OCI-LY3 (cell line): ENCODE measurements at regions not wholly inside any gene's neighbourhood (a gene's known extent, or its start where the extent isn't known, plus 50 kb on each side); places are given as distances from the start of the nearest gene placed in this dataset.

Source experiments
- H2AFZ ChIP-seq: fragments of 200-600, 300-600 bp; shearing (Covaris generic); 2 replicates; pipeline ENCODE4 v1.6.0; 2014; ENCODE audit warnings: antibody characterized with exemption, low read depth, low read length
- H3K27ac ChIP-seq: fragments of 200-600, 300-600 bp; sonication (generic); 2 replicates; pipeline ENCODE4 v1.5.1; 2014; ENCODE audit warnings: mild to moderate bottlenecking, low read length, moderate library complexity, mixed read lengths
- H3K27me3 ChIP-seq: fragments of 200-600, 300-600 bp; sonication (generic); 2 replicates; pipeline ENCODE4 v1.6.1; 2014; ENCODE audit warnings: low read depth, low read length, mixed read lengths
- H3K36me3 ChIP-seq: fragments of 200-600, 300-600 bp; sonication (generic); replicated peaks from 2 replicates; pipeline ENCODE3; 2014; ENCODE audit warnings: low read depth, low read length, mixed read lengths
- H3K4me1 ChIP-seq: fragments of 300-600, 200-600 bp; sonication (generic); 2 replicates; pipeline ENCODE4 v1.6.1; 2014; ENCODE audit warnings: low read length, mixed read lengths
- H3K4me2 ChIP-seq: fragments of 200-600, 300-600 bp; sonication (generic); 2 replicates; pipeline ENCODE4 v1.6.1; 2014; ENCODE audit warnings: low read length, mixed read lengths
- H3K4me3 ChIP-seq: fragments of 300-600, 200-600 bp; sonication (generic); 2 replicates; pipeline ENCODE4 v1.5.1; 2014; ENCODE audit warnings: antibody characterized with exemption, mild to moderate bottlenecking, low read length, moderate library complexity
- H3K79me2 ChIP-seq: fragments of 300-600, 200-600 bp; shearing (Covaris generic); 2 replicates; pipeline ENCODE4 v1.6.1; 2014; ENCODE audit warnings: mild to moderate bottlenecking, low read length, mixed read lengths
- H3K9ac ChIP-seq: fragments of 300-600, 200-600 bp; shearing (Covaris generic); 2 replicates; pipeline ENCODE4 v1.6.0; 2014; ENCODE audit warnings: mild to moderate bottlenecking, low read length, moderate library complexity
- H3K9me3 ChIP-seq: fragments of 200-600, 300-600 bp; shearing (Covaris generic); 2 replicates; pipeline ENCODE4 v1.6.1; 2014; ENCODE audit warnings: low read length, mixed read lengths; ENCODE audit not compliant: insufficient read depth
- H4K20me1 ChIP-seq: fragments of 200-600, 300-600 bp; sonication (generic); 2 replicates; pipeline ENCODE4 v1.6.1; 2016; ENCODE audit warnings: low read length, mixed read lengths; ENCODE audit not compliant: insufficient read depth
- EZH2phosphoT487 ChIP-seq: fragments of 200-600 bp; shearing (Covaris generic); IDR thresholded peaks from 2 replicates; pipeline ENCODE4 v1.6.1; 2018; ENCODE audit warnings: antibody characterized with exemption, mixed run types, low read depth
- TF ChIP-seq, protein P1 (sequence below): fragments of 200-600, 300-600 bp; sonication (generic); IDR thresholded peaks from 2 replicates; pipeline ENCODE4 v1.5.1; 2014; ENCODE audit warnings: antibody characterized with exemption, low read length, low read depth

DNA sequence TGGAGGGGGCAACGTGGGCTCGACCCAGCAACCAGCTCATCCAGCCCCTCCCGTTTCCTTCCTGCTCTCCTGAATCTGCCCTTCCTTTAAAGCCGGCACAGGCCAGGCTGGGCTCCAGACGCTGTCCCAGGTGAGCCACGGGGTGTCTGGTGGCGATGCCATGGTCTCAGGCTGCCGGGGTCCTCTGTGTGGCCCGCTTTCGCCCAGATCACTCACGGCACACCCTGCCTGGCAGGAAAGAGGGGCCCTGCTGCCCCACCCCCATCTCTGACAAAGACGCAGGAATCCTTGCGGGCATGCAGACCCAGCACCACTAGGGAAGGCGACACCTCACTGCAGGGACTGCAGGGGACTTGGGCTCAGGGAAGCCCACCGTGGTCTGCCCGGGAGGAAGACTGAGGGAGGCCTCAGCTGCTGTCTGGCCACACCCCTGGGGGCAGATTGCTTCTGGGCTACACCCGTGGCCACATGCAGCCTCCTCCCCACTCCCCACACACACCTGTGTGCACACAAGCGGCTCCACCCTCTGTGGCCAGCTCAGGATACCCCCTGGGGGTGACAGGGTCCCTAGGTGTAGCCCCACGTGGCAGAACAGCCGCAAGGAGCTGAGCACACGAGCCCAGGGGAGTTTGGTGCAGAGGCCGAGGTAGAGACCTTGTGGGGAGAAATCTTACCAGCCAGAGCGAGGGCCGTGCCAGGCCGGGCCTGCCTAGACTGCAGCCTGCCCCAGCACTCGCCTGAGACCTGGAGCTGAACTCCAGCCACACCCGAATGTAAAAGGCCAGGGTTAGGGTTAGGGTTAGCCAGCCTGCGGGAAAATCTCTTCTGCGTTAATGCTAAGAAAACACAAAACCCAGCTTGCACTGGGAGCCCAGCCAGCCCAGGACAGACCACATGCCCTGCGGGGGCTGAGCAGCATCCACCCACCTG is 104.6 kb downstream of the DLL1 start:
- TF ChIP-seq EZH2phosphoT487 = no peak
- TF ChIP-seq, protein P1, sequence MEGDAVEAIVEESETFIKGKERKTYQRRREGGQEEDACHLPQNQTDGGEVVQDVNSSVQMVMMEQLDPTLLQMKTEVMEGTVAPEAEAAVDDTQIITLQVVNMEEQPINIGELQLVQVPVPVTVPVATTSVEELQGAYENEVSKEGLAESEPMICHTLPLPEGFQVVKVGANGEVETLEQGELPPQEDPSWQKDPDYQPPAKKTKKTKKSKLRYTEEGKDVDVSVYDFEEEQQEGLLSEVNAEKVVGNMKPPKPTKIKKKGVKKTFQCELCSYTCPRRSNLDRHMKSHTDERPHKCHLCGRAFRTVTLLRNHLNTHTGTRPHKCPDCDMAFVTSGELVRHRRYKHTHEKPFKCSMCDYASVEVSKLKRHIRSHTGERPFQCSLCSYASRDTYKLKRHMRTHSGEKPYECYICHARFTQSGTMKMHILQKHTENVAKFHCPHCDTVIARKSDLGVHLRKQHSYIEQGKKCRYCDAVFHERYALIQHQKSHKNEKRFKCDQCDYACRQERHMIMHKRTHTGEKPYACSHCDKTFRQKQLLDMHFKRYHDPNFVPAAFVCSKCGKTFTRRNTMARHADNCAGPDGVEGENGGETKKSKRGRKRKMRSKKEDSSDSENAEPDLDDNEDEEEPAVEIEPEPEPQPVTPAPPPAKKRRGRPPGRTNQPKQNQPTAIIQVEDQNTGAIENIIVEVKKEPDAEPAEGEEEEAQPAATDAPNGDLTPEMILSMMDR = no peak
- H3K9ac ChIP-seq = no peak overlapping the region
- no peak overlapping the region for H2AFZ ChIP-seq
- no peaks in the 10 kb centered on the region for H3K9me3 ChIP-seq
- no peaks in the 10 kb centered on the region for H3K79me2 ChIP-seq
- H3K27me3 ChIP-seq = no peaks in the 10 kb centered on the region
- no peak overlapping the region for H3K4me3 ChIP-seq
- H3K4me2 ChIP-seq = no peak overlapping the region
- no peaks in the 10 kb centered on the region for H3K36me3 ChIP-seq
- H4K20me1 ChIP-seq = no peaks in the 10 kb centered on the region
- H3K27ac ChIP-seq = no peak overlapping the region
- H3K4me1 ChIP-seq = no peaks in the 10 kb centered on the region

DNA sequence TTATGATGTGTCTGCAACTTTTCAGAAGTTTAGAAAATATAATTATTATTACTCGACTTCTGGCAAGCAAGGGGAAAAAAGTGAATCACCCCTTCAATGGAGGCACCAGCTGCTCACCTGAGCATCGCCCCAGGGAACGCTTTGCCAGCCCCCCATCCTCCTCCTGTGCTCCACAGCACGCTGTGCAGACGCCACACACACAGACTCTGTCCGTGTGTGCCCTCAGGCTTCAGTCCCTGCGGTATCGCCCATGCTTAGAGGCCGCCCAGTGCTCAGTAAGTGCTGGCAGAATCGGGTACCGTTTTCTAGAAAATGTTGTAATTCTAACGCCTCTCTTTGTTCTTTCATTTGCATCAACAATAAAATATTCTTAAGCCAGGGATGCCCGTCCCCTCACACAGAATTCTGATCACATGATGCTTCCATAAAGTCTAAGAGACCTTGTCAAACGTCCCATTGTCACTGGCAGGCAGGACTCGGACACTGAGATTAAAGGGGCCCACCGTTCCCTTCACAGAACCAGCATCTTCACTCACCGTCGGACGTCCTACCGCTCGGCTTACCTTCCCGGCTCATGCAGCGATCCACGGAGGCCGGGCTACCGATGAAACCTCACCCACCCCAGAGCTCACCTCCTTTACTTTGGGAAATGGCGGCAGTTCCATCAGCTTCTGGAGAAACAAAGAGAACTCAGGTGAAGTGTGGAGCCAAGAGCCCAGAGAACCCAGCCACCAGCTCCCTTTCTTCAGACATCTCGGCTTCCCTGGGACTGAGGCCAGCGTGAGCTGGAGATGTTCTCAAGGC is 105.5 kb downstream of the DLL1 start:
- TF ChIP-seq, protein P1 = no peak
- no peak for TF ChIP-seq EZH2phosphoT487
- no peaks in the 10 kb centered on the region for H4K20me1 ChIP-seq
- H3K27ac ChIP-seq = no peak overlapping the region
- H3K4me3 ChIP-seq = no peak overlapping the region
- H3K4me1 ChIP-seq = no peaks in the 10 kb centered on the region
- no peaks in the 10 kb centered on the region for H3K79me2 ChIP-seq
- no peak overlapping the region for H3K9ac ChIP-seq
- no peaks in the 10 kb centered on the region for H3K9me3 ChIP-seq
- no peaks in the 10 kb centered on the region for H3K27me3 ChIP-seq
- H2AFZ ChIP-seq = no peak overlapping the region
- no peaks in the 10 kb centered on the region for H3K36me3 ChIP-seq
- H3K4me2 ChIP-seq = no peak overlapping the region

DNA sequence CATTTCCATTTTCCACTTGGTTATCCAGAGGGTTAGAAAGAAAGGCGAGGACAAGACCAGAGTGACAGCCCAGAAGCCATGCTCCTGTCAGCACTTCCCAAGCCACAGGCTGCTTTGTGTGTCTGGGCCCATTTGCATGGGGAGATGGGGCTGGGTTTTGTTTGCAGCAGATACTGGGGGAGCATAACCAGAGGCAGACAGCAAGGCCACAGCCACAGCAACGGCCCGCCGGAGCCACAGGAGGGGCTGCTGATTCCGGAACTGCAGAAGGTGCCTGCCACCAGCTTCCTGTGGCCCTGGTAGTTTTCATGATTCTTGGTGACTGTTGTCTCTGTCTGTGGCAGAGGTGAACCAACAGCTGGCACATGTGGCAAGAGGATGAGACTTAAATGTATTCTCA is 106.6 kb downstream of the DLL1 start:
- Histone ChIP-seq H3K4me2 (no peak overlapping the region), H4K20me1 (no peaks in the 10 kb centered on the region)

More for the DNA sequence above, 106.6 kb downstream of the DLL1 start:
- H3K27me3 ChIP-seq = no peaks in the 10 kb centered on the region
- no peak overlapping the region for H3K27ac ChIP-seq
- no peaks in the 10 kb centered on the region for H3K9me3 ChIP-seq
- H2AFZ ChIP-seq = no peak overlapping the region
- H3K4me1 ChIP-seq = no peaks in the 10 kb centered on the region
- H3K4me3 ChIP-seq = no peak overlapping the region
- no peaks in the 10 kb centered on the region for H3K79me2 ChIP-seq
- H3K36me3 ChIP-seq = no peaks in the 10 kb centered on the region
- TF ChIP-seq, protein P1 = no peak
- TF ChIP-seq EZH2phosphoT487 = no peak
- no peak overlapping the region for H3K9ac ChIP-seq
